ENCODE measurements at regions not wholly inside any gene's neighbourhood (a gene's known extent, or its start where the extent isn't known, plus 50 kb on each side); places are given as distances from the start of the nearest gene placed in this dataset.

DNA sequence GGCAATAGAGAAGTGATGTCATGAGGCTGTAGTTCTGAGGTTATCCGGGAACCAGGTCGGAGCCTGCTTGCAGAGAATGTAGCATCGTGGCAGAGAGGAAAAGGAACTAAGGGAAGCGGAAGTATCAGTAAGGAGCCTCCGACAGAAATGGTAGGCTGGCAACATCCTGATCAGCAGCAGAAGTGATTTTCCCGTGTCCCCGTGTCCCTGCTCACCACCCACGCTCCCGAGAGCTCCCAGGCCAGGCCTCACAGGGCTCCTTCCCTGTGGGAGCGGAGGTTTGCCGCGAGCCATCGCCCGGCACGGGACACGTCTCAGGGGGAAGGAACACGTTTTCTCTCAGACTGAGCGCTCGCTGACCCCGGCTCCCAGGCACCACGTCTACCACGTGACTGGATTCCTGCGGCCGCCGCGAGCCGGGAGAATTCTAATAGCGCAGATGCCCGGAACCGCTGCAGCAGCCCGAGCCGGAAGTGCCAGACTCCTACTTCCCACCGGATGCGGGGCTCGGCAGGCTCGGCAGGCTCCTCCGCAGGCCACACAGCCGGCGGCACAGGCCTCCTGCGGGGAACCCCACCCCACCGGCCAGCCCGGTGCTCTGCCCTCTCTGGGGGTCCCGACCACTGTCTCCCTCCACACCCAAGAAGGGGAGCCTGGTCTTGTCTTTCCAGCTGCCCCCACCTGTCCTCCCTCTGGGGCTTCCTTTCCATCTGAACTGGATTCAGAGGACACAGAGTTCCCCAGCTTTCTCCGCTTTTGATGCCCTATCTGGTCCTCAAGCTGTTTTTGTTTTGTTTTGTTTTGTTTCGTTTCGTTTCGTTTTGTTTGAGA, 99.3 kb downstream of the BDH1 start (continued):
- TF ChIP-seq NR2F6 (IDR thresholded peaks at IDR 0.05) (no peak), NR2F6 (CRISPR knock-in tag; IDR thresholded peaks at IDR 0.05) (peak; percentile 57; the same call in 1 of the 2 replicates), ETV5 (CRISPR knock-in tag; IDR thresholded peaks at IDR 0.05; ENCODE audit: borderline replicate concordance) (peak; percentile 89), RCOR2 (CRISPR knock-in tag; IDR thresholded peaks at IDR 0.05) (no peak), ELF1 (CRISPR knock-in tag; IDR thresholded peaks at IDR 0.05) (peak; percentile 87), PHF8 (CRISPR knock-in tag; IDR thresholded peaks at IDR 0.05) (peak; percentile 63), ZNF614 (CRISPR knock-in tag; IDR thresholded peaks at IDR 0.05; ENCODE audit: borderline replicate concordance) (no peak), GABPA (IDR thresholded peaks at IDR 0.05; ENCODE audit: low read depth, low read length) (peak; percentile 75), GABPA (CRISPR knock-in tag; IDR thresholded peaks at IDR 0.05; ENCODE audit: low read depth) (peak; percentile 87), ZMYM2 (CRISPR knock-in tag; IDR thresholded peaks at IDR 0.05) (peak; percentile 31; the same call in 1 of the 2 replicates), ZNF709 (CRISPR knock-in tag; IDR thresholded peaks at IDR 0.05) (0 out of 2 replicates have a peak, but pooled peaks have one; percentile 50), ZMYM3 (CRISPR knock-in tag; IDR thresholded peaks at IDR 0.05) (no peak; the same call in 1 of the 2 replicates), RAD51 (IDR thresholded peaks at IDR 0.05; ENCODE audit: borderline replicate concordance) (peak; percentile 80), ZFX (CRISPR knock-in tag; IDR thresholded peaks at IDR 0.05; ENCODE audit: low read depth) (peak; percentile 72), NR2C2 (CRISPR knock-in tag; IDR thresholded peaks at IDR 0.05; ENCODE audit: borderline replicate concordance) (peak; percentile 45; the same call in 1 of the 2 replicates)
- TF ChIP-seq, protein P1, sequence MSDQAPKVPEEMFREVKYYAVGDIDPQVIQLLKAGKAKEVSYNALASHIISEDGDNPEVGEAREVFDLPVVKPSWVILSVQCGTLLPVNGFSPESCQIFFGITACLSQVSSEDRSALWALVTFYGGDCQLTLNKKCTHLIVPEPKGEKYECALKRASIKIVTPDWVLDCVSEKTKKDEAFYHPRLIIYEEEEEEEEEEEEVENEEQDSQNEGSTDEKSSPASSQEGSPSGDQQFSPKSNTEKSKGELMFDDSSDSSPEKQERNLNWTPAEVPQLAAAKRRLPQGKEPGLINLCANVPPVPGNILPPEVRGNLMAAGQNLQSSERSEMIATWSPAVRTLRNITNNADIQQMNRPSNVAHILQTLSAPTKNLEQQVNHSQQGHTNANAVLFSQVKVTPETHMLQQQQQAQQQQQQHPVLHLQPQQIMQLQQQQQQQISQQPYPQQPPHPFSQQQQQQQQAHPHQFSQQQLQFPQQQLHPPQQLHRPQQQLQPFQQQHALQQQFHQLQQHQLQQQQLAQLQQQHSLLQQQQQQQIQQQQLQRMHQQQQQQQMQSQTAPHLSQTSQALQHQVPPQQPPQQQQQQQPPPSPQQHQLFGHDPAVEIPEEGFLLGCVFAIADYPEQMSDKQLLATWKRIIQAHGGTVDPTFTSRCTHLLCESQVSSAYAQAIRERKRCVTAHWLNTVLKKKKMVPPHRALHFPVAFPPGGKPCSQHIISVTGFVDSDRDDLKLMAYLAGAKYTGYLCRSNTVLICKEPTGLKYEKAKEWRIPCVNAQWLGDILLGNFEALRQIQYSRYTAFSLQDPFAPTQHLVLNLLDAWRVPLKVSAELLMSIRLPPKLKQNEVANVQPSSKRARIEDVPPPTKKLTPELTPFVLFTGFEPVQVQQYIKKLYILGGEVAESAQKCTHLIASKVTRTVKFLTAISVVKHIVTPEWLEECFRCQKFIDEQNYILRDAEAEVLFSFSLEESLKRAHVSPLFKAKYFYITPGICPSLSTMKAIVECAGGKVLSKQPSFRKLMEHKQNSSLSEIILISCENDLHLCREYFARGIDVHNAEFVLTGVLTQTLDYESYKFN (CRISPR knock-in tag; conservative IDR thresholded peaks at IDR 0.05): 0 out of 2 replicates have a peak, but pooled peaks have one; percentile 29
- TF ChIP-seq, protein P2, sequence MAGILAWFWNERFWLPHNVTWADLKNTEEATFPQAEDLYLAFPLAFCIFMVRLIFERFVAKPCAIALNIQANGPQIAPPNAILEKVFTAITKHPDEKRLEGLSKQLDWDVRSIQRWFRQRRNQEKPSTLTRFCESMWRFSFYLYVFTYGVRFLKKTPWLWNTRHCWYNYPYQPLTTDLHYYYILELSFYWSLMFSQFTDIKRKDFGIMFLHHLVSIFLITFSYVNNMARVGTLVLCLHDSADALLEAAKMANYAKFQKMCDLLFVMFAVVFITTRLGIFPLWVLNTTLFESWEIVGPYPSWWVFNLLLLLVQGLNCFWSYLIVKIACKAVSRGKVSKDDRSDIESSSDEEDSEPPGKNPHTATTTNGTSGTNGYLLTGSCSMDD (CRISPR knock-in tag; IDR thresholded peaks at IDR 0.05): no peak
- TF ChIP-seq, protein P3, sequence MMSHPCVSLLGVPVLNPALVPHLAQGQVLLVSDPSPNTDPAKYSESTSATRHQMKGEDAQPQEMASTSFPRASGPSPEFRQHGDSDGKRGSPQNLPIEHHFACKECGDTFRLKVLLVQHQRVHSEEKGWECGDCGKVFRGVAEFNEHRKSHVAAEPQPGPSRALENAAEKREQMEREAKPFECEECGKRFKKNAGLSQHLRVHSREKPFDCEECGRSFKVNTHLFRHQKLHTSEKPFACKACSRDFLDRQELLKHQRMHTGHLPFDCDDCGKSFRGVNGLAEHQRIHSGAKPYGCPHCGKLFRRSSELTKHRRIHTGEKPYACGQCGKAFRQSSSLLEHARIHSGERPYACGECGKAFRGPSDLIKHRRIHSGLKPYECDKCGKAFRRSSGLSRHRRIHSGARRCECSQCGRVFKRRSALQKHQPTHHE (CRISPR knock-in tag; IDR thresholded peaks at IDR 0.05; ENCODE audit: borderline replicate concordance): peak; percentile 32; the same call in 1 of the 2 replicates
- TF ChIP-seq, protein P4, sequence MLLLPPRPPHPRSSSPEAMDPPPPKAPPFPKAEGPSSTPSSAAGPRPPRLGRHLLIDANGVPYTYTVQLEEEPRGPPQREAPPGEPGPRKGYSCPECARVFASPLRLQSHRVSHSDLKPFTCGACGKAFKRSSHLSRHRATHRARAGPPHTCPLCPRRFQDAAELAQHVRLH (CRISPR knock-in tag; IDR thresholded peaks at IDR 0.05; ENCODE audit: borderline replicate concordance, low read depth): peak; percentile 48; the same call in 1 of the 2 replicates
- TF ChIP-seq, protein P5, sequence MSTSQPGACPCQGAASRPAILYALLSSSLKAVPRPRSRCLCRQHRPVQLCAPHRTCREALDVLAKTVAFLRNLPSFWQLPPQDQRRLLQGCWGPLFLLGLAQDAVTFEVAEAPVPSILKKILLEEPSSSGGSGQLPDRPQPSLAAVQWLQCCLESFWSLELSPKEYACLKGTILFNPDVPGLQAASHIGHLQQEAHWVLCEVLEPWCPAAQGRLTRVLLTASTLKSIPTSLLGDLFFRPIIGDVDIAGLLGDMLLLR (CRISPR knock-in tag; IDR thresholded peaks at IDR 0.05): peak; percentile 77; the same call in 1 of the 2 replicates
- TF ChIP-seq, protein P6, sequence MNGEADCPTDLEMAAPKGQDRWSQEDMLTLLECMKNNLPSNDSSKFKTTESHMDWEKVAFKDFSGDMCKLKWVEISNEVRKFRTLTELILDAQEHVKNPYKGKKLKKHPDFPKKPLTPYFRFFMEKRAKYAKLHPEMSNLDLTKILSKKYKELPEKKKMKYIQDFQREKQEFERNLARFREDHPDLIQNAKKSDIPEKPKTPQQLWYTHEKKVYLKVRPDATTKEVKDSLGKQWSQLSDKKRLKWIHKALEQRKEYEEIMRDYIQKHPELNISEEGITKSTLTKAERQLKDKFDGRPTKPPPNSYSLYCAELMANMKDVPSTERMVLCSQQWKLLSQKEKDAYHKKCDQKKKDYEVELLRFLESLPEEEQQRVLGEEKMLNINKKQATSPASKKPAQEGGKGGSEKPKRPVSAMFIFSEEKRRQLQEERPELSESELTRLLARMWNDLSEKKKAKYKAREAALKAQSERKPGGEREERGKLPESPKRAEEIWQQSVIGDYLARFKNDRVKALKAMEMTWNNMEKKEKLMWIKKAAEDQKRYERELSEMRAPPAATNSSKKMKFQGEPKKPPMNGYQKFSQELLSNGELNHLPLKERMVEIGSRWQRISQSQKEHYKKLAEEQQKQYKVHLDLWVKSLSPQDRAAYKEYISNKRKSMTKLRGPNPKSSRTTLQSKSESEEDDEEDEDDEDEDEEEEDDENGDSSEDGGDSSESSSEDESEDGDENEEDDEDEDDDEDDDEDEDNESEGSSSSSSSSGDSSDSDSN (CRISPR knock-in tag; IDR thresholded peaks at IDR 0.05): peak; percentile 67

All from HepG2 (cell line).